GM12878 (cell line): ENCODE measurements at regions not wholly inside any gene's neighbourhood (a gene's known extent, or its start where the extent isn't known, plus 50 kb on each side); places are given as distances from the start of the nearest gene placed in this dataset.
A peak's percentile ranks its signal among the peaks of the same experiment; 100 is the strongest.

Experiments
- ATAC-seq: fragments of 200-7000 bp; cut with Tn5 transposase; 3 replicates; pipeline ENCODE4 v1.9.1; 2020; ENCODE audit warnings: mild to moderate bottlenecking, moderate library complexity
- BruUV-seq: library from RNA; stranded (reverse); fragments of 400-500 nt; replicated peaks from 2 replicates; lab custom pipeline; 2021; lab: Mats Ljungman, UMichigan
- CTCF ChIA-PET: fragments of 300-600 bp; sonication (Branson Sonifier 250); formaldehyde crosslinking; extraction: SDS; loops from one replicate; lab custom pipeline; 2021; ENCODE audit warnings: inconsistent platforms; lab: Yijun Ruan, JAX
- POLR2A ChIA-PET: fragments of 350-600 bp; formaldehyde crosslinking; extraction: SDS; loops from one replicate; lab custom pipeline; 2021; ENCODE audit warnings: inconsistent platforms; lab: Charles Lee
- RAD21 ChIA-PET: fragments of 300-600 bp; sonication (Branson Sonifier 250); formaldehyde crosslinking; loops from one replicate; lab custom pipeline; 2023; ENCODE audit warnings: antibody characterized with exemption; ENCODE audit not compliant: unreplicated experiment; lab: Charles Lee
- SMC1A ChIA-PET: fragments of 300-600 bp; sonication (Branson Sonifier 250); formaldehyde crosslinking; loops from one replicate; lab custom pipeline; 2023; ENCODE audit not compliant: unreplicated experiment, uncharacterized antibody; lab: Charles Lee
- DNase-seq: peaks from one replicate; pipeline ENCODE4 v3.0.0-alpha.2; 2011; ENCODE audit warnings: low read depth, low spot score
- FAIRE-seq: peaks from 3 replicates; lab custom pipeline; 2011; peaks lifted over from hg19 to GRCh38; lab: Jason Lieb, UNC
- H2AFZ ChIP-seq: 2 replicates; pipeline ENCODE4 v1.6.0; 2011; ENCODE audit warnings: low read depth, low read length, control low read depth; ENCODE audit not compliant: control insufficient read depth
- H3K27ac ChIP-seq: 2 replicates; pipeline ENCODE4 v1.5.1; 2011; ENCODE audit warnings: control low read depth; ENCODE audit not compliant: control insufficient read depth, insufficient read depth
- H3K27me3 ChIP-seq, 2 experiments: replicated peaks in 1 of 2; 2 replicates each; pipeline versions ENCODE4 v1.6.0 to v1.6.1; 2011; ENCODE audit warnings: low read length in 1 of 2; ENCODE audit not compliant: control insufficient read depth in 2 of 2, insufficient read depth in 2 of 2
- H3K36me3 ChIP-seq, 2 experiments: 2 replicates each; pipeline ENCODE4 v1.5.1; 2011; ENCODE audit warnings: low read length in 1 of 2; ENCODE audit not compliant: control insufficient read depth in 2 of 2, insufficient read depth in 2 of 2
- H3K4me1 ChIP-seq: 2 replicates; pipeline ENCODE4 v1.6.1; 2011; ENCODE audit warnings: mild to moderate bottlenecking, low read length, moderate library complexity, mixed read lengths; ENCODE audit not compliant: control insufficient read depth, insufficient read depth
- H3K4me2 ChIP-seq: 2 replicates; pipeline ENCODE4 v1.6.0; 2011; ENCODE audit warnings: control low read depth; ENCODE audit not compliant: control insufficient read depth, insufficient read depth
- H3K4me3 ChIP-seq: fragments of 200-600 bp; sonication (generic); 2 replicates; pipeline ENCODE4 v1.5.1; 2016
- H3K79me2 ChIP-seq: 2 replicates; pipeline ENCODE4 v1.6.0; 2011; ENCODE audit warnings: low read length; ENCODE audit not compliant: control insufficient read depth, insufficient read depth
- H3K9ac ChIP-seq: 2 replicates; pipeline ENCODE4 v1.8.0; 2011; ENCODE audit warnings: low read length, control low read depth, mixed read lengths; ENCODE audit not compliant: control insufficient read depth, insufficient read depth
- H3K9me3 ChIP-seq: replicated peaks from 3 replicates; pipeline ENCODE4 v1.5.1; 2011; ENCODE audit warnings: mild to moderate bottlenecking, low read length; ENCODE audit not compliant: control insufficient read depth, insufficient read depth
- H4K20me1 ChIP-seq: 2 replicates; pipeline ENCODE4 v1.6.0; 2011; ENCODE audit not compliant: control insufficient read depth, insufficient read depth
- ASH2L ChIP-seq: fragments of 300-600, 200-600 bp; sonication (generic); IDR thresholded peaks from 2 replicates; pipeline ENCODE4 v1.6.1; 2017; ENCODE audit warnings: low read depth, mild to moderate bottlenecking, borderline replicate concordance
- ATF7 ChIP-seq: fragments of 450-650 bp; IDR thresholded peaks from 2 replicates; pipeline ENCODE4 v1.6.1; 2016; ENCODE audit warnings: low read depth, mild to moderate bottlenecking
- BHLHE40 ChIP-seq, 2 experiments: fragments of 450-650 bp in 1 of 2; IDR thresholded peaks; 2 replicates each; pipeline ENCODE4 v1.6.1; 2011 to 2017; ENCODE audit warnings: low read depth in 2 of 2, borderline replicate concordance in 1 of 2, improper control_type of control experiment in 1 of 2, low read length in 1 of 2, mild to moderate bottlenecking in 1 of 2
- CBX5 ChIP-seq: sonication (generic); IDR thresholded peaks from 2 replicates; pipeline ENCODE4 v1.6.1; 2016; ENCODE audit warnings: low read depth, moderate library complexity, mild to moderate bottlenecking, inconsistent platforms
- ETV6 ChIP-seq, 2 experiments: fragments of 450-650 bp in 1 of 2; IDR thresholded peaks in 1 of 2; conservative IDR thresholded peaks in 1 of 2; 2 replicates each; pipeline ENCODE4 v1.6.1; 2014; ENCODE audit warnings: antibody characterized with exemption in 1 of 2, borderline replicate concordance in 1 of 2, low read depth in 1 of 2, mild to moderate bottlenecking in 1 of 2, moderate library complexity in 1 of 2
- HDAC2 ChIP-seq: fragments of 200-600 bp; sonication (generic); IDR thresholded peaks from 2 replicates; pipeline ENCODE4 v1.6.1; 2017
- IKZF2 ChIP-seq, 2 experiments: fragments of 450-650 bp; IDR thresholded peaks; 2 replicates each; pipeline ENCODE4 v1.6.1; 2017; ENCODE audit warnings: mild to moderate bottlenecking in 2 of 2, moderate library complexity in 2 of 2
- KLF5 ChIP-seq: fragments of 450-650 bp; IDR thresholded peaks from 2 replicates; pipeline ENCODE4 v1.6.1; 2014; ENCODE audit warnings: mild to moderate bottlenecking; ENCODE audit not compliant: partially characterized antibody
- LARP7 ChIP-seq: fragments of 450-650 bp; IDR thresholded peaks from 2 replicates; pipeline ENCODE4 v1.6.1; 2017; ENCODE audit warnings: mild to moderate bottlenecking
- MEF2A ChIP-seq: IDR thresholded peaks from 2 replicates; pipeline ENCODE4 v1.6.1; 2011; ENCODE audit warnings: low read depth, mild to moderate bottlenecking, low read length, moderate library complexity; ENCODE audit not compliant: insufficient read depth
- MEF2B ChIP-seq: fragments of 450-650 bp; IDR thresholded peaks from 2 replicates; pipeline ENCODE4 v1.6.1; 2018; ENCODE audit warnings: mild to moderate bottlenecking, moderate library complexity; ENCODE audit not compliant: partially characterized antibody, poor library complexity, severe bottlenecking
- MTA2 ChIP-seq: fragments of 450-650 bp; IDR thresholded peaks from 2 replicates; pipeline ENCODE4 v1.6.1; 2016; ENCODE audit warnings: low read depth, mild to moderate bottlenecking, moderate library complexity
- NFIC ChIP-seq: IDR thresholded peaks from 2 replicates; pipeline ENCODE4 v1.6.1; 2012; ENCODE audit warnings: low read depth, mild to moderate bottlenecking, inconsistent platforms, low read length, moderate library complexity
- PAX5 ChIP-seq: IDR thresholded peaks from 2 replicates; pipeline ENCODE4 v1.6.1; 2011; ENCODE audit warnings: low read depth, low read length, borderline replicate concordance
- POLR2AphosphoS5 ChIP-seq: IDR thresholded peaks from 2 replicates; pipeline ENCODE4 v1.6.1; 2011; ENCODE audit warnings: mild to moderate bottlenecking, low read length, inconsistent platforms
- RUNX3 ChIP-seq: IDR thresholded peaks from 2 replicates; pipeline ENCODE4 v1.6.1; 2012; ENCODE audit warnings: low read length, inconsistent platforms
- SMAD1 ChIP-seq: fragments of 450-650 bp; IDR thresholded peaks from 2 replicates; pipeline ENCODE4 v1.6.1; 2018; ENCODE audit warnings: mild to moderate bottlenecking, low read depth; ENCODE audit not compliant: partially characterized antibody
- SMAD5 ChIP-seq: IDR thresholded peaks from 2 replicates; pipeline ENCODE4 v1.6.1; 2016; ENCODE audit warnings: antibody characterized with exemption, low read depth
- SUZ12 ChIP-seq: fragments of 200-600 bp; sonication (generic); IDR thresholded peaks from one replicate; pipeline ENCODE4 v1.6.1; 2018; ENCODE audit warnings: antibody characterized with exemption, mild to moderate bottlenecking; ENCODE audit not compliant: unreplicated experiment
- TBL1XR1 ChIP-seq: IDR thresholded peaks from 2 replicates; pipeline ENCODE4 v1.6.1; 2012; ENCODE audit warnings: low read depth, low read length, improper control_type of control experiment
- TCF7 ChIP-seq: IDR thresholded peaks from 2 replicates; pipeline ENCODE4 v1.6.1; 2014; ENCODE audit warnings: antibody characterized with exemption, borderline replicate concordance
- ZNF384 ChIP-seq: IDR thresholded peaks from 2 replicates; pipeline ENCODE4 v1.6.1; 2012; ENCODE audit warnings: low read depth, mild to moderate bottlenecking, low read length, improper control_type of control experiment, borderline replicate concordance
- WGBS: methylation state at CpG from one replicate; pipeline ENCODE4 v1.1.6; 2016; ENCODE audit warnings: low lambda C conversion rate; ENCODE audit not compliant: insufficient replicate concordance, insufficient coverage; ENCODE audit errors: missing lambda C conversion rate; 5-methylcytosine and 5-hydroxymethylcytosine counted together
- in situ Hi-C: fragments of 300-500 bp; cut with MboI; formaldehyde crosslinking; loops from 9 replicates; pipeline ENCODE4 v1.14.3; 2018; ENCODE audit warnings: mixed read lengths
- intact Hi-C: fragments of 100-400 bp; cut with micrococcal nuclease; formaldehyde crosslinking; loops from one replicate; pipeline ENCODE4 v1.14.2; 2022; ENCODE audit not compliant: unreplicated experiment
- TF ChIP-seq, protein P1 (sequence below): fragments of 450-650 bp; IDR thresholded peaks from 2 replicates; pipeline ENCODE4 v1.6.1; 2016; ENCODE audit warnings: mild to moderate bottlenecking

DNA sequence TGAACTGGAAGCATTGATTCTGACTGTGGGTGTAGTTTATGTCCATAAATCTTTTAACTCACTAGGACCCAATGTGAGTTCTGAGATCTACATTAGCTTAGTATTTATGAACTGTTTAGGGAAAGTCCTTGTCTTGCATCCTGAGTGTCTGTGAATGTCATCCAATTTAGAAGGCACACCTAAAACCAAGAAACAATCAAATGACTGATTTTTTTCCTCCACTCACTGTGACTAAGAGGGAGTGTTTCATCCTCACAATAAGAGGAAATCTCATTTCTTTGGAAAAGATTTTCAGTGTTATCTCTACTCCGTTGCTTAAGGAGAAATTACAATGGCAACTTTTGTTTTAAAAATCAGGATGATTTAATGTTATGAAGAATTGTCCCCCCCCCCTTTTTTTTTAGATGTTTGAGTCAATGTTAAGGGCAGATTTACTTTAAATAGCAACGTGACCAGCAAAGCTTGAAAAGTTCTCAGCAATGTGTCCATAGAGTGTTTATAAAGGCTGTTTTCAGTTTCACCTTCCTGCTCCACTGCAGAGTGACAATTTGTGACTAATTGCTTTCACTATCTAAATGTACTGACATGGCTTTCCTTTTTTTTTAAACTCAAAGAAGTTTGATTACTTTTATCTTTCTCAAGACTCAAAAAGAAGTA lies 173.0 kb downstream of the SPCS3 start:
- in situ Hi-C loops (no loop called here), intact Hi-C loops (no loop called here)
- Histone ChIP-seq H3K4me3 (no peak overlapping the region), H3K9ac (no peak overlapping the region), H2AFZ (peak overlapping the region; percentile 72), H3K36me3 (no peaks in the 10 kb centered on the region), H4K20me1 (no peaks in the 10 kb centered on the region), H3K4me2 (peak overlapping the region; percentile 70), H3K27ac (peak overlapping the region; percentile 73), H3K9me3 (peaks cover 1% of the 10 kb centered on the region; the same call in 2 of the 3 replicates), H3K4me1 (no peaks in the 10 kb centered on the region), H3K27me3 (no peaks in the 10 kb centered on the region), H3K79me2 (no peaks in the 10 kb centered on the region)
- ATAC-seq = peak; percentile 100
- ChIA-PET SMC1A (interaction anchor here (1.6 to 4.7 kb wide), 6 partner anchors 9 to 112 kb away, joined by 4 to 20 read pairs (median 8); no protein-coding TSS in a partner anchor), CTCF (interaction anchor here (1.1 to 1.2 kb wide), 2 partner anchors 14 to 533 kb away, joined by 3 to 4 read pairs; no protein-coding TSS in a partner anchor), POLR2A (interaction anchor here (1.9 kb wide), 1 partner anchor 28 kb away, joined by 4 read pairs; no protein-coding TSS in a partner anchor), RAD21 (interaction anchor here (0.6 to 3.0 kb wide), 6 partner anchors 10 to 408 kb away, joined by 3 to 11 read pairs (median 4); no protein-coding TSS in a partner anchor)
- 0% methylated on average over 2 of the region's 2 CpGs for WGBS
- FAIRE-seq = peak; percentile 94
- no TSS peak for BruUV-seq
- DNase-seq = peak; percentile 77
- TF ChIP-seq NFIC = peak; percentile 71
- TF ChIP-seq TBL1XR1 = 0 out of 2 replicates have a peak, but pooled peaks have one; percentile 28
- TF ChIP-seq CBX5 = peak; percentile 32; the same call in 1 of the 2 replicates
- no peak for TF ChIP-seq SUZ12
- TF ChIP-seq MTA2 = peak; percentile 78
- TF ChIP-seq ETV6 (conservative IDR thresholded peaks at IDR 0.05 in 1 of 2, IDR thresholded peaks at IDR 0.05 in 1 of 2; ENCODE audit: borderline replicate concordance in 1 of 2, low read depth in 1 of 2) = peak in 1 of 2 experiments; percentile 28; a peak in 1 of 4 replicates
- TF ChIP-seq IKZF2 (IDR thresholded peaks at IDR 0.05) = peak; percentile 55 to 67; a peak in 2 of 4 replicates
- no peak for TF ChIP-seq KLF5
- no peak for TF ChIP-seq POLR2AphosphoS5
- peak; percentile 93 for TF ChIP-seq ZNF384
- no peak for TF ChIP-seq HDAC2
- TF ChIP-seq PAX5 = peak; percentile 60; the same call in 1 of the 2 replicates
- peak; percentile 38; the same call in 1 of the 2 replicates for TF ChIP-seq RUNX3
- no peak for TF ChIP-seq ASH2L
- TF ChIP-seq SMAD5 = no peak
- no peak for TF ChIP-seq SMAD1
- TF ChIP-seq ATF7 = peak; percentile 82
- TF ChIP-seq TCF7 = no peak
- TF ChIP-seq BHLHE40 (IDR thresholded peaks at IDR 0.05; ENCODE audit: borderline replicate concordance in 1 of 2, low read depth in 2 of 2, low read length in 1 of 2) = peak; percentile 19 to 72; a peak in 2 of 4 replicates
- peak; percentile 87 for TF ChIP-seq MEF2A
- TF ChIP-seq MEF2B = peak; percentile 79
- TF ChIP-seq LARP7 = no peak
- TF ChIP-seq, protein P1, sequence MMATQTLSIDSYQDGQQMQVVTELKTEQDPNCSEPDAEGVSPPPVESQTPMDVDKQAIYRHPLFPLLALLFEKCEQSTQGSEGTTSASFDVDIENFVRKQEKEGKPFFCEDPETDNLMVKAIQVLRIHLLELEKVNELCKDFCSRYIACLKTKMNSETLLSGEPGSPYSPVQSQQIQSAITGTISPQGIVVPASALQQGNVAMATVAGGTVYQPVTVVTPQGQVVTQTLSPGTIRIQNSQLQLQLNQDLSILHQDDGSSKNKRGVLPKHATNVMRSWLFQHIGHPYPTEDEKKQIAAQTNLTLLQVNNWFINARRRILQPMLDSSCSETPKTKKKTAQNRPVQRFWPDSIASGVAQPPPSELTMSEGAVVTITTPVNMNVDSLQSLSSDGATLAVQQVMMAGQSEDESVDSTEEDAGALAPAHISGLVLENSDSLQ = peak; percentile 84
